KMS-11 (cell line): ENCODE measurements at regions not wholly inside any gene's neighbourhood (a gene's known extent, or its start where the extent isn't known, plus 50 kb on each side); places are given as distances from the start of the nearest gene placed in this dataset.

ENCODE experiments used
- H2AFZ ChIP-seq: fragments of 200-600 bp; sonication (generic); 2 replicates; pipeline ENCODE4 v1.6.1; 2016; ENCODE audit warnings: antibody characterized with exemption, mixed run types, low read depth
- H3K27ac ChIP-seq: fragments of 200-600 bp; sonication (generic); 2 replicates; pipeline ENCODE4 v1.6.1; 2016; ENCODE audit warnings: mild to moderate bottlenecking, mixed run types
- H3K27me3 ChIP-seq: fragments of 200-600 bp; sonication (generic); 2 replicates; pipeline ENCODE4 v1.6.1; 2017; ENCODE audit warnings: mild to moderate bottlenecking, low read depth, mixed run types, moderate library complexity; ENCODE audit not compliant: insufficient read depth
- H3K36me3 ChIP-seq: fragments of 200-600 bp; sonication (generic); 2 replicates; pipeline ENCODE4 v1.6.1; 2017; ENCODE audit warnings: mild to moderate bottlenecking, mixed run types; ENCODE audit not compliant: insufficient read depth
- H3K4me1 ChIP-seq: fragments of 200-600 bp; sonication (generic); 2 replicates; pipeline ENCODE4 v1.6.1; 2016; ENCODE audit warnings: mild to moderate bottlenecking, low read depth, mixed run types; ENCODE audit not compliant: poor library complexity, severe bottlenecking
- H3K4me2 ChIP-seq: fragments of 200-600 bp; sonication (generic); 2 replicates; pipeline ENCODE4 v1.7.0; 2016; ENCODE audit warnings: mild to moderate bottlenecking, mixed run types
- H3K4me3 ChIP-seq: fragments of 200-600 bp; sonication (generic); IDR thresholded peaks from 2 replicates; pipeline ENCODE4 v1.6.1; 2017; ENCODE audit warnings: low read depth, low read length, mixed read lengths; ENCODE audit not compliant: insufficient read depth
- H3K79me2 ChIP-seq: fragments of 200-600 bp; sonication (generic); 2 replicates; pipeline ENCODE4 v1.6.1; 2016; ENCODE audit warnings: low read depth, mixed run types; ENCODE audit not compliant: insufficient read depth
- H3K9ac ChIP-seq: fragments of 200-600 bp; sonication (generic); 2 replicates; pipeline ENCODE4 v1.6.1; 2016; ENCODE audit warnings: mild to moderate bottlenecking, mixed run types
- H4K20me1 ChIP-seq: fragments of 200-600 bp; sonication (generic); 2 replicates; pipeline ENCODE4 v1.6.1; 2016; ENCODE audit warnings: mild to moderate bottlenecking, mixed run types; ENCODE audit not compliant: insufficient read depth
- TF ChIP-seq, protein P1 (sequence below): fragments of 200-600 bp; sonication (generic); conservative IDR thresholded peaks from 2 replicates; pipeline ENCODE4 v1.6.1; 2017; ENCODE audit warnings: low read depth, mild to moderate bottlenecking, antibody characterized with exemption, low read length, moderate library complexity, mixed read lengths

DNA sequence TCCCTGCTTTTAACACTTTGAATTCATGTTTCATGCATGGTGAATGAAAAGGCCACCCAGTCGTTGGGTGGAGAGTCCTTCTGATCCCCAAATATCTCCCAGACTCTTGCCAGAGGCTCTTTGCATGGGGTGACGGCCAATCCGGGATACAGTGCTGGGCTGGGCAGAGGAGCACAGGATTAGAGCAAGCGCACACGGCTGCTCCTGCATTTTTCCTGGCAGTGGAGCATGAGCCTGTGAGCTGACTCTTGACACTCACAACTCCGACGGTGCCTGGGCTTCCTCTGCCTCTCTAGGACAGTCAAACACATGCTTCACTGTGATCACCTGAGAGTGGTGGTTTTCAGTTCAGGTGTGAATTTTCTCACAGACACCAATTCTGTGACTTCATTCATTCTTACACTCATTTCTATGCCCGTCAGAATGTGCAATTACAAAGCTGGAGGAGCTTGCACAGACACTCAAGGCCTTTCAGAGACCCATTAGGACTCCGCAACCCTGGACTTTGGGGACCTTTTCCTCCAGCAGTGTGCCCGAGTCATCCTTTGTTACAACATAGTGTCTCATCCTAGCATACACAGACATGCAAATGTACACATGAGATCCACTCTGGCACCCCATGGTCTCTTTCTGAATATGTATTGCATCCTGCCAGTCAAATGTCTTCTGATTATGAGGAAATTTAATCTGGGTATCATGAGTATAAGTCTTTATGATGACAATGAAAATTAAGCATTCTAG, 206.6 kb downstream of the ICE1 start:
- H3K4me2 ChIP-seq: no peak overlapping the region
- no peaks in the 10 kb centered on the region for H4K20me1 ChIP-seq
- no peaks in the 10 kb centered on the region for H3K36me3 ChIP-seq
- no peaks in the 10 kb centered on the region for H3K27me3 ChIP-seq
- H3K4me3 ChIP-seq: no peak overlapping the region
- H3K79me2 ChIP-seq: no peaks in the 10 kb centered on the region
- no peak overlapping the region for H3K27ac ChIP-seq
- TF ChIP-seq, protein P1, sequence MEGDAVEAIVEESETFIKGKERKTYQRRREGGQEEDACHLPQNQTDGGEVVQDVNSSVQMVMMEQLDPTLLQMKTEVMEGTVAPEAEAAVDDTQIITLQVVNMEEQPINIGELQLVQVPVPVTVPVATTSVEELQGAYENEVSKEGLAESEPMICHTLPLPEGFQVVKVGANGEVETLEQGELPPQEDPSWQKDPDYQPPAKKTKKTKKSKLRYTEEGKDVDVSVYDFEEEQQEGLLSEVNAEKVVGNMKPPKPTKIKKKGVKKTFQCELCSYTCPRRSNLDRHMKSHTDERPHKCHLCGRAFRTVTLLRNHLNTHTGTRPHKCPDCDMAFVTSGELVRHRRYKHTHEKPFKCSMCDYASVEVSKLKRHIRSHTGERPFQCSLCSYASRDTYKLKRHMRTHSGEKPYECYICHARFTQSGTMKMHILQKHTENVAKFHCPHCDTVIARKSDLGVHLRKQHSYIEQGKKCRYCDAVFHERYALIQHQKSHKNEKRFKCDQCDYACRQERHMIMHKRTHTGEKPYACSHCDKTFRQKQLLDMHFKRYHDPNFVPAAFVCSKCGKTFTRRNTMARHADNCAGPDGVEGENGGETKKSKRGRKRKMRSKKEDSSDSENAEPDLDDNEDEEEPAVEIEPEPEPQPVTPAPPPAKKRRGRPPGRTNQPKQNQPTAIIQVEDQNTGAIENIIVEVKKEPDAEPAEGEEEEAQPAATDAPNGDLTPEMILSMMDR: no peak
- H2AFZ ChIP-seq: no peak overlapping the region
- no peak overlapping the region for H3K9ac ChIP-seq
- H3K4me1 ChIP-seq: no peaks in the 10 kb centered on the region

DNA sequence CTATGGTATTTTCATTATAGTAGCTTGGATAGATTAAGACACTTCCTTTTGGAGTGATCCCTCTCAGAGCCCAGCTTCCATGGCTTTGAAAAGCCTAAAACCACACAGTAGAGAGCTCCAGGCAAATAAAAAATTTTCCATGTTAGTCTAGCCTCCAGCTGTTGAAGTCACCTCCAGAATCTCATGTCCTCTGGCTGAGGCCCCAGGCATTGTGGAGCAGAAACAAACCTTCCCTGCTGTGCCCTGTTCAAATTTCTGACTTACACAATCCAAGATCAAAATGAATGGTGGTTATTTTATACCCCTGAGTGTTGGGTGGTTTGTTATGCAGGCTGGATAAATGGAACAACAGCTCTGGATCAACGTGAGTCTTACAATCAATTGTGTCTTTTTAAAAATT, 203.9 kb downstream of the ICE1 start:
- Histone ChIP-seq H3K4me1 (no peaks in the 10 kb centered on the region), H3K36me3 (no peaks in the 10 kb centered on the region), H3K27ac (no peak overlapping the region), H3K4me2 (no peak overlapping the region), H3K9ac (no peak overlapping the region), H3K27me3 (no peaks in the 10 kb centered on the region), H3K4me3 (no peak overlapping the region), H4K20me1 (no peaks in the 10 kb centered on the region), H3K79me2 (no peaks in the 10 kb centered on the region), H2AFZ (no peak overlapping the region)
- TF ChIP-seq, protein P1: no peak

DNA sequence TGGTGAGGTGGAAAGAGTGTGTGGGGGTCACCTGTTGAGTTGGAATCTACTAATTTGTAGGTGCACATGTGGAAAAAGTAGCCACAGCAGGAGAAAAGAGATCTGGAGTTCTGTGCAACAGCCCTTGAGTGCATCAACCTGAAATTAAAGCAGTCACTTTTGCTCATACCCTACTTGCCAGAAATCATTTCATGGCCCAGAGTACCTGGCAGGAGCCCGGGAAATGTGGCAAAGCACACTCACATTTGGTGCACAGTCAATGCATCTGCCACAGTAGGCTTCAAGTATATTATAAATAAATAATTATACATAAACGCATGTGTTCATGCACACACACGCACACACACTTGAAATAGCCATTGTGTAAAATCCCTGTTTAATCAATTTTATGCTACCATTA, 203.0 kb downstream of the ICE1 start:
- H3K27ac ChIP-seq: no peak overlapping the region
- H3K27me3 ChIP-seq: no peaks in the 10 kb centered on the region
- H3K79me2 ChIP-seq: no peaks in the 10 kb centered on the region
- no peaks in the 10 kb centered on the region for H4K20me1 ChIP-seq
- H3K4me3 ChIP-seq: no peak overlapping the region
- no peaks in the 10 kb centered on the region for H3K36me3 ChIP-seq
- TF ChIP-seq, protein P1: no peak
- H3K4me2 ChIP-seq: no peak overlapping the region
- no peak overlapping the region for H3K9ac ChIP-seq
- no peaks in the 10 kb centered on the region for H3K4me1 ChIP-seq
- no peak overlapping the region for H2AFZ ChIP-seq

DNA sequence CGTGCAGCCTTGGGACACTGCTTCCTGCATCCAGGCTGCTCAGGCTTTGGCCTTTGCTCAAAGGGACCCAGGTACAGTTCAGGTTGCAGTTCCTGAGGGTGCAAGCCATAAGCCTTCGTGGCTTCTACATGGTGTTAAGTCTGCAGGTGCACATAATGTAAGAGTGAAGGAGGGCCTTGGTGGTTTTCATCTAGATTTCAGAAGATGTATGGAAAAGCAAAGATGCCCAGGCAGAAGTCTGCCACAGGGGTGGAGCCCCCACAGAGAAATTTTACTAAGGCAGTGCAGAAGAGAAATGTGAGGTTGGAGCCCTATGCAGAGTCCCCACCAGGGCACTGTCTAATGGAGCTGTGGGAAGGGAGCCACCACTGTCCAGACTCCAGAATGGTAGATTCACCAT, 200.9 kb downstream of the ICE1 start:
- no peak overlapping the region for H3K4me3 ChIP-seq
- no peaks in the 10 kb centered on the region for H4K20me1 ChIP-seq
- H3K79me2 ChIP-seq: no peaks in the 10 kb centered on the region
- no peak overlapping the region for H2AFZ ChIP-seq
- no peak overlapping the region for H3K4me2 ChIP-seq
- no peak overlapping the region for H3K27ac ChIP-seq
- no peaks in the 10 kb centered on the region for H3K36me3 ChIP-seq
- TF ChIP-seq, protein P1: no peak
- no peaks in the 10 kb centered on the region for H3K4me1 ChIP-seq
- no peak overlapping the region for H3K9ac ChIP-seq
- H3K27me3 ChIP-seq: no peaks in the 10 kb centered on the region
